Esophagus muscularis mucosa (tissue), 3 donors: ENCODE measurements at regions not wholly inside any gene's neighbourhood (a gene's known extent, or its start where the extent isn't known, plus 50 kb on each side); places are given as distances from the start of the nearest gene placed in this dataset.

ENCODE experiments used
- POLR2A ChIP-seq: fragments of 450-650 bp; IDR thresholded peaks from one replicate; pipeline ENCODE4 v1.6.1; 2017; ENCODE audit warnings: antibody characterized with exemption, moderate library complexity, mild to moderate bottlenecking, low read depth
- POLR2AphosphoS5 ChIP-seq, 2 donors: sonication (generic); formaldehyde crosslinking; IDR thresholded peaks; one replicate each; pipeline ENCODE4 v1.6.1; 2017; ENCODE audit warnings: antibody characterized with exemption in 2 of 2
- TF ChIP-seq, protein P1 (sequence below), 3 experiments: fragments of 200-600 bp in 2 of 3; fragments of 450-650 bp in 1 of 3; sonication (generic) in 2 of 3; IDR thresholded peaks; one replicate each; pipeline ENCODE4 v1.5.1; 2017 to 2019; ENCODE audit warnings: antibody characterized with exemption in 3 of 3, mild to moderate bottlenecking in 2 of 3, moderate library complexity in 1 of 3

DNA sequence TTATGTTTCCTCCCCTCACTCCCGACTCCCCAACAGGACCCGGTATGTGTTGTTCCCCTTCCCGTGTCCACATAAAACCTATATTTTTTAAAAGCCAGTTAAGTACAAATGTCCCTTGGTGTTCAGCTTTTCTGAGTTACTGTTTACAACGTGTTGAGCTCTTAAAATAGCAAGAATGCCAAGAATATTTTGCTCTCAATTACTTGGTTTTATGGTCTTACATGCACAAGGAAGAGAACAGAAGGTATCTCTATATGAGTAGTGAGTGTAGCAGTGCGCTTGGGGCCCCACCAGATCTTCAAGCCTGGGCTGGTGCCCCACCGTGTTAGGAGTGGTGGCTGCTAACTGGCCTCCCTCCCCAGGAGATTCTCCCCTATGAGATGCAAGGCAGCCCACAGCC is 75.3 kb downstream of the RIN2 start:
- no peak for TF ChIP-seq POLR2A
- TF ChIP-seq, protein P1, sequence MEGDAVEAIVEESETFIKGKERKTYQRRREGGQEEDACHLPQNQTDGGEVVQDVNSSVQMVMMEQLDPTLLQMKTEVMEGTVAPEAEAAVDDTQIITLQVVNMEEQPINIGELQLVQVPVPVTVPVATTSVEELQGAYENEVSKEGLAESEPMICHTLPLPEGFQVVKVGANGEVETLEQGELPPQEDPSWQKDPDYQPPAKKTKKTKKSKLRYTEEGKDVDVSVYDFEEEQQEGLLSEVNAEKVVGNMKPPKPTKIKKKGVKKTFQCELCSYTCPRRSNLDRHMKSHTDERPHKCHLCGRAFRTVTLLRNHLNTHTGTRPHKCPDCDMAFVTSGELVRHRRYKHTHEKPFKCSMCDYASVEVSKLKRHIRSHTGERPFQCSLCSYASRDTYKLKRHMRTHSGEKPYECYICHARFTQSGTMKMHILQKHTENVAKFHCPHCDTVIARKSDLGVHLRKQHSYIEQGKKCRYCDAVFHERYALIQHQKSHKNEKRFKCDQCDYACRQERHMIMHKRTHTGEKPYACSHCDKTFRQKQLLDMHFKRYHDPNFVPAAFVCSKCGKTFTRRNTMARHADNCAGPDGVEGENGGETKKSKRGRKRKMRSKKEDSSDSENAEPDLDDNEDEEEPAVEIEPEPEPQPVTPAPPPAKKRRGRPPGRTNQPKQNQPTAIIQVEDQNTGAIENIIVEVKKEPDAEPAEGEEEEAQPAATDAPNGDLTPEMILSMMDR (IDR thresholded peaks at IDR 0.05), result no peak
- no peak for TF ChIP-seq POLR2AphosphoS5 (IDR thresholded peaks at IDR 0.05)
